ENCODE measurements at regions not wholly inside any gene's neighbourhood (a gene's known extent, or its start where the extent isn't known, plus 50 kb on each side); places are given as distances from the start of the nearest gene placed in this dataset.

DNA sequence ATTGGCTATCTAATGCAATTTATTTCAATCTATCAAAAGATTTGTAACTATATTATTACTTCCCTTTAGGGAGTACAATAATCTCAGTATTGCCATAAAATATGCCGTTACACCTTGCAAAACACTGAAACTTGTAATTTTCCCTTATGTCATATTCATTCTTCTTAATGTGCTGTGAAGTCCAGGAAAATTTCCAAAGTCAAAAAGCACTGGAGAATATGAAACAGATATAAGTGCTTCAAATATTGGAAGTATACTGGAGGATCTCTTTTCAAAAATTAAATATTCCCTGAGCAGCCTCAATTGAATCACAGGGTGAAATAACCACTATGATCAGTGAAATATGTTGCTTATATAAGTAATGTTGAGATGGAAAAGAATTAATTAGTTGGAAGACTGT lies 356.0 kb downstream of the PPP1R3A start:
- TF ChIP-seq, protein P1, sequence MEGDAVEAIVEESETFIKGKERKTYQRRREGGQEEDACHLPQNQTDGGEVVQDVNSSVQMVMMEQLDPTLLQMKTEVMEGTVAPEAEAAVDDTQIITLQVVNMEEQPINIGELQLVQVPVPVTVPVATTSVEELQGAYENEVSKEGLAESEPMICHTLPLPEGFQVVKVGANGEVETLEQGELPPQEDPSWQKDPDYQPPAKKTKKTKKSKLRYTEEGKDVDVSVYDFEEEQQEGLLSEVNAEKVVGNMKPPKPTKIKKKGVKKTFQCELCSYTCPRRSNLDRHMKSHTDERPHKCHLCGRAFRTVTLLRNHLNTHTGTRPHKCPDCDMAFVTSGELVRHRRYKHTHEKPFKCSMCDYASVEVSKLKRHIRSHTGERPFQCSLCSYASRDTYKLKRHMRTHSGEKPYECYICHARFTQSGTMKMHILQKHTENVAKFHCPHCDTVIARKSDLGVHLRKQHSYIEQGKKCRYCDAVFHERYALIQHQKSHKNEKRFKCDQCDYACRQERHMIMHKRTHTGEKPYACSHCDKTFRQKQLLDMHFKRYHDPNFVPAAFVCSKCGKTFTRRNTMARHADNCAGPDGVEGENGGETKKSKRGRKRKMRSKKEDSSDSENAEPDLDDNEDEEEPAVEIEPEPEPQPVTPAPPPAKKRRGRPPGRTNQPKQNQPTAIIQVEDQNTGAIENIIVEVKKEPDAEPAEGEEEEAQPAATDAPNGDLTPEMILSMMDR (IDR thresholded peaks at IDR 0.05) = no peak
- no peak for TF ChIP-seq POLR2A (IDR thresholded peaks at IDR 0.05)
- H3K36me3 ChIP-seq = no peaks in the 10 kb centered on the region
- H3K4me3 ChIP-seq = no peak overlapping the region
- ATAC-seq = no peak
- H3K27me3 ChIP-seq = no peaks in the 10 kb centered on the region
- no peak overlapping the region for H3K27ac ChIP-seq
- H3K4me1 ChIP-seq = no peaks in the 10 kb centered on the region
- H3K9me3 ChIP-seq = no peaks in the 10 kb centered on the region
- WGBS (ENCODE audit: insufficient coverage, low coverage, low lambda C conversion rate, missing lambda C conversion rate) = 55% methylated on average over 1 of the region's 1 CpG
- no peak for DNase-seq
- intact Hi-C loops (cut with DNase I) = no loop called here

DNA sequence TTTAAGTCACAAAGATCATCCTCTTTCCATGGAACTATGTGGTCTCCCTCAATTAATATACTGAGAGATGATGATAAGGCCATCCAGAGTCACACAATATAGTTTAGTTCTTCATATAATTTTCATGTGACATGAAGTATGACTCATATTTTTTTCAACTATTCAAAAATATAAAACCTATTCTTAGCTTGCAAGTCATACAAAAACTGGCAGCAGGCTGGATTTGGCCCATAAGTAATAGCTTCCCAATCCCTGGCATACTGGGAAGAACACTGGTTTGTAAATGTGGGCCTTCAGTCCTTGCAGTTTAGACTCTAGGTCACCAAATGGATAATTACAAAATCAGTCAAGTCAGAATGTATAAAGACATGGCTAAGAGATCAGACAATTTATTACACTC lies 356.6 kb downstream of the PPP1R3A start:
- no peaks in the 10 kb centered on the region for H3K36me3 ChIP-seq
- H3K27ac ChIP-seq = no peak overlapping the region
- H3K4me3 ChIP-seq = no peak overlapping the region
- H3K4me1 ChIP-seq = no peaks in the 10 kb centered on the region
- no peaks in the 10 kb centered on the region for H3K9me3 ChIP-seq
- intact Hi-C loops (cut with DNase I) = no loop called here
- no peak for TF ChIP-seq POLR2A (IDR thresholded peaks at IDR 0.05)
- TF ChIP-seq, protein P1 (IDR thresholded peaks at IDR 0.05) = no peak
- H3K27me3 ChIP-seq = no peaks in the 10 kb centered on the region
- no peak for DNase-seq
- ATAC-seq = no peak

DNA sequence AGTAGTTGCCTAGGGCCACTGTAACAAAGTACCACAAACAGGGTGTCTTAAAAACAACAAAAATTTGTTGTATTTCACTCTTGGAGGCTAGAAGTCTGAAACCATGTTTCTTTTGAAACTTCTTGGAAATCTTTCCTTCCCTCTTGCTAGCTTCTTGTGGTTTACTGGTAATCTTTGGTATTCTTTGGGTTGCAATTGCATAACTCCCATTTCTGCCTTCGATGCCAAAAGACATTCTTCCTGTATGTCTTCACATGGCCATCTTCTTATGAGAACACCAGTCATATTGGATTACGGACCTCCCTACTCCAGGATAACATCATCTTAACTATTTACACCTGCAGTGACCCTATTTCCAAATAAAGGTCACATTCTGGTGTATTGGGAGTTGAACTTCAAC lies 357.4 kb downstream of the PPP1R3A start:
- no peaks in the 10 kb centered on the region for H3K36me3 ChIP-seq
- no peak for DNase-seq
- H3K27ac ChIP-seq = no peak overlapping the region
- TF ChIP-seq, protein P1 (IDR thresholded peaks at IDR 0.05) = no peak
- TF ChIP-seq POLR2A (IDR thresholded peaks at IDR 0.05) = no peak
- no peak overlapping the region for H3K4me3 ChIP-seq
- WGBS (ENCODE audit: insufficient coverage, low coverage, low lambda C conversion rate, missing lambda C conversion rate) = 32% methylated on average over 2 of the region's 2 CpGs
- no peak for ATAC-seq
- intact Hi-C loops (cut with DNase I) = no loop called here
- H3K9me3 ChIP-seq = no peaks in the 10 kb centered on the region
- no peaks in the 10 kb centered on the region for H3K27me3 ChIP-seq
- H3K4me1 ChIP-seq = no peaks in the 10 kb centered on the region

DNA sequence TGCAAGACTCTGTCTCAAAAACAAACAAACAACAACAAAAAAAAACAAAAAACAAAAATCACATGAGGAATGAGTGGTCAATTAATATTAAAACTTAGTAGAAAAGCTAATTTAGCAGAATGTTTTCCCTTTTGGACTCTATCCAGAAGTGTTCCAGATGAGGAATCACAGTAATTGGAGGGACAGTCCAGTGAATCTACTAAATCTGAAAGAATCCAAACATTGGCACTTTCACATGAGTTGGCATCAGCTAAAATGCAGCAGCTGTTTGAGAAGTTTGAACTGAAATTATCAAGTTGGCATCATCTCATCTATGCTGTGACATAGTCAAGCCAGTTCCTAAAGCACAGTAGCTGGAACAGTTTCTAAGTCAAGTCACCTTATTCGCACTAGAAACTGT lies 367.8 kb downstream of the PPP1R3A start:
- no peaks in the 10 kb centered on the region for H3K9me3 ChIP-seq
- intact Hi-C loops (cut with DNase I) = no loop called here
- H3K4me1 ChIP-seq = no peaks in the 10 kb centered on the region
- no peak for ATAC-seq
- no peak overlapping the region for H3K4me3 ChIP-seq
- no peak for DNase-seq
- no peaks in the 10 kb centered on the region for H3K27me3 ChIP-seq
- H3K36me3 ChIP-seq = no peaks in the 10 kb centered on the region
- 50% methylated on average over 1 of the region's 1 CpG for WGBS (ENCODE audit: insufficient coverage, low coverage, low lambda C conversion rate, missing lambda C conversion rate)
- H3K27ac ChIP-seq = no peak overlapping the region
- TF ChIP-seq, protein P1 (IDR thresholded peaks at IDR 0.05) = no peak
- TF ChIP-seq POLR2A (IDR thresholded peaks at IDR 0.05) = no peak

DNA sequence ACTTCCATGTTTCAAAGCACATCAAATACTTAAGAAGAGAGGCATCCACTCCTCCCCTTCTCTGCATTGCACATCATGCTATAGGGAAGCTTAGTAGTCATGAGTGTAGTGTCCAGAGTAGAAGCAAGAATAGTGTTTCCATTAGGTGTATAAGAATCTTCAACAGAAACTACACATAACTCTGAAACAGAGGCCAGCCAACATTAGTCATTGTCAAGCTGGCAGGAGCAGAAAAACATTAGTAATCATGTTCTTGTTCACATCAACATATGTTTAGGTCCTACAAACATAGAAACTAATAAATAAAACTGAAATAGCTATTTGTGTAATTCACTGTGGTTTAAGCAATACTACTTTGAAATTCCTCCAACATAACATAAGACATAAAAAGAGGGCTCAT lies 370.2 kb downstream of the PPP1R3A start:
- Histone ChIP-seq H3K9me3 (no peaks in the 10 kb centered on the region), H3K36me3 (no peaks in the 10 kb centered on the region), H3K4me3 (no peak overlapping the region), H3K27ac (no peak overlapping the region), H3K27me3 (no peaks in the 10 kb centered on the region), H3K4me1 (no peaks in the 10 kb centered on the region)
- TF ChIP-seq, protein P1 (IDR thresholded peaks at IDR 0.05) = no peak
- TF ChIP-seq POLR2A (IDR thresholded peaks at IDR 0.05) = no peak
- DNase-seq = no peak
- ATAC-seq = no peak
- intact Hi-C loops (cut with DNase I) = no loop called here
